ENCODE measurements at regions not wholly inside any gene's neighbourhood (a gene's known extent, or its start where the extent isn't known, plus 50 kb on each side); places are given as distances from the start of the nearest gene placed in this dataset.

DNA sequence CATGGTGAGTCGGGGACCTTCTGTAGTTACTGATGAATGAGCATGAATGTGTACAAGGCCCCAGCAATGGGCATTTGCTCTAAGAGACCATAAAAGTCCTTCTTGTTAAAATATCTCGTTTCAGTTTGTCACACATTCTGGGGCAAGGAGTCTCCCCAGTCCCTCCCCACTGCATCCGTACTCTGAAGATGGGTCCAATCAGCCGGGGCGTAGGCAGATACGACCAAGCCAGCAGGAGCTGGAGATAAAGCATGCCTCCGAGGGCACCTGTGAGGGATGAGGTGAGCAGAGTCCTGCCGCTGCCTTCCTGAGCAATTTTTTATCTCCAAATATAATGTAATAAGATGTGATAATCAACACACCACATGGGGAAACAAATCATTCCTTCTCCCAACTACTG is 528.5 kb downstream of the BCL11B start:
- no peak for DNase-seq (ENCODE audit: low spot score)

DNA sequence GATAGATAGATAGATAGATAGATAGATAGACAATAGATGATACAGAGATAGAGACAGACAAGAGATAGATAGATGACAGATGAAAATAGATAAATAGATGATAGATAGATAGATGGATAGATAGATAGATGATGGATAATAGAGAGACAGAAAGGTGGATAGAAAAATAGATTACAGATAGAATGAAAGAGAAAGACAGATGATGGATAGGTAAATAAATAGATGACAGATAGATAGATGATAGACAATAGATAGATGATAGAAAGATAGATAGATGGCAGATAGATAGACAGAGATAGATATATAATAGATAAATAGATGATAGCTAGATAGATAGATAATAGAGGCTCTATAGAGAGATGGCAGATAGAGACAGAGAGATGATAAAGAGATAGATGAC is 523.0 kb downstream of the BCL11B start:
- DNase-seq (ENCODE audit: low spot score) = no peak

DNA sequence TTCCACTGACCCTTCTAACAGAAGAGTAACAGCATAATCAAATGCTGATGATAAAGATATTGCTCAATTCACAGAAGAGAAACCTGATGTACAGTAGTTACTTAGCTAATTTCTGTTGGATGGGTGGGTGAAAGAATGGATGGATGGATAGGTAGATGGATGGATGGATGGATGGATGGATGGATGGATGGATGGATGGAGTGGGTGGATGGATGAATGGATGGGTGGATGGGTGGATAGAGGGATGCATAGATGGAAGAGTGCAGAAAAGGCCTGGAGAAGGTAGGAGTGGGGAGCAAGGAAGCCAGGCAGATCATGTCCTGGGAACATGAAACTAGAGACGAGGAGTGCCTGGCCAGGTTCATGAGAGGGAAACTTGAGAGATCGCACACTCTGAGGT is 520.9 kb downstream of the BCL11B start:
- DNase-seq (ENCODE audit: low spot score) = no peak

- DNase-seq (ENCODE audit: low spot score) = no peak
Observed at GRCh38 chr14:98752660-98753059, 519.3 kb downstream of the BCL11B start.

GRCh38 chr14:98754343-98755020 is 517.5 kb downstream of the BCL11B start:
- no peak for DNase-seq (ENCODE audit: low spot score)

- DNase-seq (ENCODE audit: low spot score) = no peak
Observed at GRCh38 chr14:98756749-98757148, 515.2 kb downstream of the BCL11B start.

DNA sequence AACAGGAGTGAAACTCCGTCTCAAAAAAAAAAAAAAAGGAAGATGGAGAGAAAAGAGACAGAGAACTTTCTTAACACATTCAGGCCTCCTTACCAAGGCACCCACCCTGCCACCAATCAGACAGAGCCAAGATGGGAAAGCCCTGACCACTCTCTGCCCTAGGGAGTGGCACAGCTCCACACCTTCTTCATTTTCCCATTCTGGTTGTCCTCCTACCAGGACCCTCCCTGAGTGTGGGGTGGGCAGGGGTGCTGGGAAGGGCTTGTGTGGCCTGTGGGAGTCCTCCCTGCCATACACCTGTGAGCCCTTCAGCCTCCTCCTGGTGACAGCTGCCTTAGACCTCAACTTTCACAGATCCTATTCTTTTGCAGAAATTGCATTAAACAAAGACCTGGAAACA is 513.6 kb downstream of the BCL11B start:
- DNase-seq (ENCODE audit: low spot score) = no peak

GRCh38 chr14:98761993-98762392 is 510.0 kb downstream of the BCL11B start:
- DNase-seq (ENCODE audit: low spot score) = no peak

DNA sequence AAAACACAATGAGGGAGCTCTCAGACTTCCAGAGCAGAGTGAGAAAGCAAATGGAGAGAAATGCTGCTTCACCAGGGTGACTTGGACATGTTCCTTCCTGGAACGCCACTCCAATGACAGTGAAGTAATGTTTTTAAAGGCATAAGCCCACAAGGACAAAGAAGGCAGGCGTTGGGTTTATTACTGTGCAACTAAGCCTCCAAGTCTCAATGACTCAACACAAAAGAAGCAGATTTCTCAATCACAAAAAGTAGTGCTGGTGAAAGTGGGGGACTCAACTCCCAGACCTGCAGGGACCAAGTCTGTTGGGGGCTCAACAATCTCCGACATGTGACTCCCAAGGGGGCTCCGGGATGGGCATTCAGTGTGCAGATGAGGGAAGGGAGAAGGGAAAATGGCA is 505.2 kb downstream of the BCL11B start:
- no peak for DNase-seq (ENCODE audit: low spot score)

- DNase-seq (ENCODE audit: low spot score) = no peak
Observed at GRCh38 chr14:98769326-98769725, 502.7 kb downstream of the BCL11B start.

- DNase-seq (ENCODE audit: low spot score) = no peak
Observed at GRCh38 chr14:98770151-98770550, 501.8 kb downstream of the BCL11B start.

DNA sequence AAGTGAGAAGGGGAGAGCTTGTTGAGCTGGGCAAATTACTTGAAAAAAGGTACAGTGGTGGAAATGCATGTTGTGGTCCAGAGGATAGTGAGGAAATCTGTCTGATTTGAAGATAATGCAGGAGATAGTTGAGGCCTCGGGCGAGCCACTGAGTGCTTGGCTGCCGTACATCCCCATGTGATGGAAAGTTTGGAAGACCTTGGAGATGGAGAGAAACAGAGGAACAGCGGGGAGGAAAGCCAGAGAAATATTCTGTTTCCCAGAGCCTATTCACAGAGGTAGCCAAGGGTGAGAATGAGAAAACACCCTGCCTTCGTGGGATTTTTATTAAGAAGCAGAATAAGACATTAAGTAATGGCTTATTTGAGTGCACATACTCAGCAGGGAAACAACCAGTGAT is 498.2 kb downstream of the BCL11B start:
- no peak for DNase-seq (ENCODE audit: low spot score)

DNA sequence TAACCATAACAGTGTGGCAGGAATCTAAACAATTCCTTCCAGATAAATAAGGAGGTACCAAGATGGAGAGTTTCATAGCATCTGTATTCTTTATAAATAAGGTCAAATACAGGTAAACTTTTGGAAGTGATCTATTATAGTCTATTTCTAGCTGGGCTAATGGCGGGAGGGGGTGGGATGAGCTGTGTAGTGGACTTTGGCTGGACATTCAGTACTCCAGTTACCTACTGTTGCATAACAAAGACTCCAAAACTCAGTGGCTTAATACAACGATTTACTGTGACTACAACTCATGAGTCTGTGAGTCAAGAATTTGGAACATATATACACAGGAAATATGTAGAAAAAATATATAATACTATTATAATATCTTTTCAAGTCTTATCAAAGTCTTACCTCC is 496.1 kb downstream of the BCL11B start:
- DNase-seq (ENCODE audit: low spot score) = no peak

DNA sequence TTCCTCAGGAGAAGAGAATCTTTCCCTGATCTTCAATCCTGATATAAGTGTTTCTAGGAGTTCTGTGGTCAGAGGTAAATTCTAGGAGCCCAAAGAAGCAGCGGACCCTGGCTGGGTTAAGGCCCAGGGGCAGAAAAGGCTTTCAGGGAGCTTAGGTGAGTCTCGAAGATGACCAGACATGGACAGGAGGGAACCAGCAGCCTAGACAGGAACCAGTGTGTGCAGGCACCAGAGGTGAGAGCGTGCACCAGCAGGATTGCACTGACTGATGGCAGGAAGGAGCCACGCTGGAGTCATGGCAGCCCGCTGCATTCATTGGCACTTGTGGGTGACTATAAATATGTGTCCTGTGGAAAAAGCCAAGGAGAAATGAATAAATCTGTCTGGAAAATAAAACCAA is 489.9 kb downstream of the BCL11B start:
- DNase-seq (ENCODE audit: low spot score) = no peak

DNA sequence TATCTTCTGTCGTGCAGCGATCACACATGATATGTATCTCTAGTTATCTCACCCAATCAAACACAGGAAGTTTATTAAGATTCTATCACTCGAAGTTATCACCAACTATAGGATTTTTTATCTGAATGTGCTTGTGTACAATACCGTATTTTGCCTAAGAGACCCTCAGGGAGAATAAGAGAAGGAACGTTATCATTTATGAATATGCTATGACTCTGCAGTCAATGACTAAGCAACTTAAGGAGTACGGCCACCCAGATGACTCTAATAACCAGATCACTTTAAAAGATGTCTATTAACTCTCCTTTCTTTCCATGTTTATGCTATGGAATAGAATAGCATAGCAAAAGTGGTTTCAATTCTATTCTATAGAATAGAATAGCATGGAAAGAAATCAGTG is 486.4 kb downstream of the BCL11B start:
- no peak for DNase-seq (ENCODE audit: low spot score)

DNA sequence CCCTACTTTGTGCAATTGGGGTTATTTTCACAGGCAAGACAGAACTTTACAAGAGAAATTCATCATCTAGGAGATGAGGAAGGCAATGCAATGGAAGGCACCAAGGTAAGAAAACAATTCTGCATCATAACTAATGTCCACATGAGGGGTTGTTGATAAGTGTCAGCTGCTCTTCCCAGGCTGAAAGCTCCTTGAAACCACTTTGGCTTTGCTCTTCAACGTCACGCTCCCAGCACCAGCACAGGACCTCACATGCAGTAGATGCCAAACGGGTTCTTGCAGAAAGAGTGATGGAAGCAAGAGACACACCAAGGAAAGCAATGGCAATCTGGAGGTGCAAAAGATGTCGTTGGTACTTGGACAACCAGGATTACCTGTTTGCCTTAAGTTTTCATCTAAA is 485.5 kb downstream of the BCL11B start:
- DNase-seq (ENCODE audit: low spot score) = no peak

DNA sequence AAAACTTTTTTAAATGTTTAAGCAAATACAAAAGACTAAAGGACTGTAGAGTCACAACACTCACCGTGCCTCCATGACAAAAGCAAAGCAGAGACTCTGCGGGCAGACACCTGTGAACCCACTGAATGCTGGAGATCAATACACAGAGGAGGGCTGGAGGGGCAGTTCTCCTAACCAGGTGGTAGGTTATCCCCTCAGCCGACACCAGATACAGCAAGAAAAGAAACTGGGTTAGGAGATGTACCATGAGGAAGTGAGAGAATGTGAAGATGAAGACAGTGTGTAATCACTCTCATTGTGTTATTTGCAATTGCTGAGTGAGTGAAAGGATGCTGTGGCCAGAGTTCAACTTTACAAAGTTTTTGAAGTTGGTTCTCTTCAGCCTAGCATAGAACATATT is 480.3 kb downstream of the BCL11B start:
- DNase-seq (ENCODE audit: low spot score) = no peak

DNA sequence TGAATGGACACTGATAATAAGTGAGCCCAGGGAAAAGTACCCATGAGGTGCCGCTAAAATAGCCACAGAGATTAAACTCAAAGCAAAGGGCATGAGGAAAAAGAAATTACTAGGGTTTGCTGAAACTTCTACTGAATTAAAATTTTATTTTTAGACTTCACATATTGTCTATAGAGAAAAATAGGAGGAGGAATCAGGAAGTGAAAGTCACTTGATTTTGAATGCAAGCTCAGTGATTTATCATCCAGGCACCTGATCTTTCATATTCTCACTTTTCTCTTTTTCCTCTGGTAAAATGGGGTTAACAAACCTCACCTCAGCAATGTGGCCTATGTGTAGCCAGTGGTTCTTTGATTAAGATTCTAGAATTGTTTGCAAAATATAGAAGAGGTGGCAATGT is 479.8 kb downstream of the BCL11B start:
- no peak for DNase-seq (ENCODE audit: low spot score)

- no peak for DNase-seq (ENCODE audit: low spot score)
Observed at GRCh38 chr14:98798099-98798498, 473.9 kb downstream of the BCL11B start.

DNA sequence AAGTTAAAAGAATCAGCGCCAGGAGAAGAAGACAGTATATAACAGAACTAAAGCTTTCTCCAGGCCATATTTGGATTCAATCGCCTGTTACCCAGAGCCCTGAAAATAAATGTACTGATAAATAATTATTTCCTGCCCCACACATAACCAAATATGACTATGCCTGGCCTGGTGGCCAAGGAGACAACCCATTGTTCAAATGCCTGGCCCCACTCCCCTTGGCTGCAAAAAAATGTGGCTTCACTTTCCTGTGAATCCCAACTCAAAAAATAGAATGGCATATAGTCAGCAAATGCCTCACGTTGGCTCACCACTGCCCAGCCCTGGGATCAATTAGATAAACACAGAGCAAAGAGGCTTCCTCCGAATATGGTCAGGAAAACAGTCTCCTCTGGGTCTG is 472.1 kb downstream of the BCL11B start:
- DNase-seq (ENCODE audit: low spot score) = no peak

DNA sequence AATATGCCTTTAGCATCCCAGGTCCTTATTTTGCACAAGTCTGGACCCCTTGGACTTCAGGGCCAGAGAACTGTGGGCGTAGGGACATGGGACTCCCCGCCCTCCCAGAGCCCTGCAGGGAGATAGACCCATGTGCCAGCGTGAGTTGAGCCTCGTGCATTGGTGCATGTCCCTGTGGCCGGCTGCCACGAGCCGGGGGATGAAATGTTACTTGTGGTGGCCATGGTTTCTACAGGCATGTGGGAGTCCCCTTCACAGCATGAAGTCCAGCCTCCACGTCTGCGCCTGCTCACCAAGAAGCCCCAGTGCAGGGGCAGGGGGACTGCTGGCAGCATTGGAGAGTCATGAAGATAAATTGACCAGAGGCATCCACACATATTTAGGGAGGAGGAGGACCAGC is 470.0 kb downstream of the BCL11B start:
- DNase-seq (ENCODE audit: low spot score) = no peak

DNA sequence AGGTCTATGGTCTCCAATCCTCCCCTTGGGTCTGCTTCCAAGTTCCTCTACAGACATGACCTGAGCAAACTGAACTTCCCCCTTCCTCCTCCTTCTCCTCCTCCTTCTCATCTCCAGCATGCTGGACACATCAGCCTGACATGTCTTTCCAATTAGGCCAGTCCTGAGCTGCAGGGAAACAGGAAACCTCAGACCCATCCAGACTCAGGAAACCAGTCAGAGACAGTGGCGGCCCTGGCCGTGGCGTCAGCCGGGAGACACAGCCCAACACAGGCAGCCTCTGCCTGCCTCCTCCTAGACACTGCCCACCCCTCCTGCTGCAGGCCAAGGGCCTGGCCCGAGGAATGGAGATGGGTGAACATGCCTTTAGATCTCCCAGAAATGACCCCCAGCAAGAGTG is 468.8 kb downstream of the BCL11B start:
- no peak for DNase-seq (ENCODE audit: low spot score)

- no peak for DNase-seq (ENCODE audit: low spot score)
Observed at GRCh38 chr14:98808494-98809407, 463.2 kb downstream of the BCL11B start.

Measured in ureter (tissue), 1 donor.